Middle frontal gyrus (tissue), 1 donor: ENCODE measurements at regions not wholly inside any gene's neighbourhood (a gene's known extent, or its start where the extent isn't known, plus 50 kb on each side); places are given as distances from the start of the nearest gene placed in this dataset.

ENCODE experiments used
- DNase-seq: peaks from one replicate; pipeline ENCODE4 v3.0.0-alpha.2; 2015; ENCODE audit warnings: low spot score; ENCODE audit errors: extremely low spot score

- DNase-seq, result no peak
These were observed 1454.1 kb downstream of the MRPL39 start for GRCh38 chr21:24153137-24153536.

GRCh38 chr21:24150753-24151152 lies 1456.5 kb downstream of the MRPL39 start:
- DNase-seq, result no peak

GRCh38 chr21:24148461-24148860 lies 1458.8 kb downstream of the MRPL39 start:
- no peak for DNase-seq

- DNase-seq, result no peak
These were observed 1459.6 kb downstream of the MRPL39 start for GRCh38 chr21:24147674-24148073.

- DNase-seq, result no peak
These were observed 1476.2 kb downstream of the MRPL39 start for GRCh38 chr21:24131056-24131455.

GRCh38 chr21:24127651-24128050 lies 1479.6 kb downstream of the MRPL39 start:
- no peak for DNase-seq

- no peak for DNase-seq
These were observed 1483.5 kb downstream of the MRPL39 start for GRCh38 chr21:24123785-24124184.

GRCh38 chr21:24118738-24119459 lies 1488.4 kb downstream of the MRPL39 start:
- no peak for DNase-seq

- no peak for DNase-seq
These were observed 1492.1 kb downstream of the MRPL39 start for GRCh38 chr21:24115141-24115540.

GRCh38 chr21:24112020-24112419 lies 1495.3 kb downstream of the MRPL39 start:
- DNase-seq, result no peak

- no peak for DNase-seq
These were observed 1496.4 kb downstream of the MRPL39 start for GRCh38 chr21:24110846-24111245.

- DNase-seq, result no peak
These were observed 1510.1 kb downstream of the MRPL39 start for GRCh38 chr21:24097181-24097580.

GRCh38 chr21:24096651-24097050 lies 1510.6 kb downstream of the MRPL39 start:
- no peak for DNase-seq

GRCh38 chr21:24093032-24093431 lies 1514.2 kb downstream of the MRPL39 start:
- DNase-seq, result no peak

GRCh38 chr21:24076179-24076578 lies 1531.1 kb downstream of the MRPL39 start:
- no peak for DNase-seq

GRCh38 chr21:24055696-24056095 lies 1551.6 kb downstream of the MRPL39 start:
- no peak for DNase-seq

- DNase-seq, result no peak
These were observed 1557.0 kb downstream of the MRPL39 start for GRCh38 chr21:24050231-24050630.

- DNase-seq, result no peak
These were observed 1560.3 kb downstream of the MRPL39 start for GRCh38 chr21:24046829-24047443.

GRCh38 chr21:24045775-24046215 lies 1561.5 kb downstream of the MRPL39 start:
- peak; percentile 91 for DNase-seq

GRCh38 chr21:24045373-24045772 lies 1561.9 kb downstream of the MRPL39 start:
- no peak for DNase-seq

- DNase-seq, result no peak
These were observed 1564.6 kb downstream of the MRPL39 start for GRCh38 chr21:24042687-24043086.

GRCh38 chr21:24032709-24033232 lies 1574.5 kb downstream of the MRPL39 start:
- no peak for DNase-seq

- DNase-seq, result no peak
These were observed 1579.9 kb downstream of the MRPL39 start for GRCh38 chr21:24027396-24027795.
